IMR-90 (cell line): ENCODE measurements at regions not wholly inside any gene's neighbourhood (a gene's known extent, or its start where the extent isn't known, plus 50 kb on each side); places are given as distances from the start of the nearest gene placed in this dataset.

Source experiments
- ATAC-seq: fragments of 200-7000 bp; cut with Tn5 transposase; 2 replicates; pipeline ENCODE4 v1.9.1; 2020; ENCODE audit warnings: low read depth, mild to moderate bottlenecking, moderate library complexity
- BruUV-seq: library from RNA; stranded (reverse); fragments of 400-500 nt; replicated peaks from 2 replicates; lab custom pipeline; 2021; lab: Mats Ljungman, UMichigan
- CTCF ChIA-PET: fragments of 300-600 bp; formaldehyde crosslinking; extraction: SDS; loops from one replicate; lab custom pipeline; 2021; ENCODE audit warnings: antibody characterized with exemption; lab: Yijun Ruan, JAX
- POLR2A ChIA-PET: fragments of 300-600 bp; sonication (Branson Sonifier 250); formaldehyde crosslinking; loops from one replicate; lab custom pipeline; 2022; ENCODE audit warnings: antibody characterized with exemption; ENCODE audit not compliant: unreplicated experiment; lab: Charles Lee
- DNase-seq: peaks from one replicate; pipeline ENCODE4 v3.0.0; 2013
- H2AFZ ChIP-seq: replicated peaks from 2 replicates; pipeline ENCODE3; 2013; ENCODE audit warnings: low read length, mild to moderate bottlenecking; ENCODE audit not compliant: poor library complexity
- H2AK5ac ChIP-seq: 2 replicates; pipeline ENCODE4 v1.6.1; 2013; ENCODE audit warnings: low read depth, low read length, inconsistent platforms
- H2AK9ac ChIP-seq: replicated peaks from 2 replicates; pipeline ENCODE3; 2013; ENCODE audit warnings: mild to moderate bottlenecking, low read depth, low read length, moderate library complexity; ENCODE audit not compliant: poor library complexity
- H2BK120ac ChIP-seq: 2 replicates; pipeline ENCODE4 v1.6.1; 2013; ENCODE audit warnings: low read depth, low read length, inconsistent platforms
- H2BK15ac ChIP-seq: 3 replicates; pipeline ENCODE4 v1.6.1; 2013; ENCODE audit warnings: low read depth, low read length, inconsistent platforms
- H2BK20ac ChIP-seq: 2 replicates; pipeline ENCODE4 v1.6.1; 2013; ENCODE audit warnings: low read depth, mild to moderate bottlenecking, inconsistent platforms, low read length, moderate library complexity
- H2BK5ac ChIP-seq: 2 replicates; pipeline ENCODE4 v1.6.1; 2013; ENCODE audit warnings: mild to moderate bottlenecking, low read depth, low read length, inconsistent platforms; ENCODE audit not compliant: poor library complexity, severe bottlenecking
- H3K14ac ChIP-seq: replicated peaks from 2 replicates; pipeline ENCODE4 v1.6.1; 2013; ENCODE audit warnings: low read depth, low read length, inconsistent platforms
- H3K18ac ChIP-seq: 2 replicates; pipeline ENCODE4 v1.6.1; 2013; ENCODE audit warnings: low read depth, low read length, control low read depth
- H3K23ac ChIP-seq: 2 replicates; pipeline ENCODE4 v1.6.1; 2013; ENCODE audit warnings: low read depth, low read length, inconsistent platforms
- H3K27ac ChIP-seq: 2 replicates; pipeline ENCODE4 v1.5.1; 2013; ENCODE audit warnings: mild to moderate bottlenecking, control low read depth, low read length; ENCODE audit not compliant: insufficient read depth
- H3K27me3 ChIP-seq: 2 replicates; pipeline ENCODE4 v1.6.1; 2013; ENCODE audit warnings: low read length; ENCODE audit not compliant: control insufficient read depth, insufficient read depth
- H3K36me3 ChIP-seq: 2 replicates; pipeline ENCODE4 v1.6.1; 2013; ENCODE audit warnings: low read length, mixed read lengths; ENCODE audit not compliant: control insufficient read depth, insufficient read depth
- H3K4ac ChIP-seq: 2 replicates; pipeline ENCODE4 v1.6.1; 2013; ENCODE audit warnings: low read depth, low read length, inconsistent platforms
- H3K4me1 ChIP-seq: 2 replicates; pipeline ENCODE4 v1.6.1; 2013; ENCODE audit warnings: low read length, mixed read lengths; ENCODE audit not compliant: control insufficient read depth, insufficient read depth
- H3K4me2 ChIP-seq: 2 replicates; pipeline ENCODE4 v1.6.1; 2013; ENCODE audit warnings: low read depth, mild to moderate bottlenecking, control low read depth, low read length, moderate library complexity
- H3K4me3 ChIP-seq: 2 replicates; pipeline ENCODE4 v1.5.1; 2013; ENCODE audit warnings: low read depth, mild to moderate bottlenecking, control low read depth, low read length, moderate library complexity; ENCODE audit not compliant: insufficient read depth
- H3K56ac ChIP-seq: 2 replicates; pipeline ENCODE4 v1.6.1; 2013; ENCODE audit warnings: low read length, inconsistent platforms; ENCODE audit not compliant: insufficient read depth; ENCODE audit errors: extremely low read depth
- H3K79me1 ChIP-seq, 2 experiments: 2 replicates each; pipeline ENCODE4 v1.6.1; 2013; ENCODE audit warnings: low read length in 2 of 2, inconsistent platforms in 1 of 2, low read depth in 1 of 2
- H3K9ac ChIP-seq: 2 replicates; pipeline ENCODE4 v1.6.1; 2013; ENCODE audit warnings: low read depth, low read length, control low read depth
- H3K9me1 ChIP-seq: 2 replicates; pipeline ENCODE4 v1.6.1; 2013; ENCODE audit warnings: low read length, inconsistent platforms; ENCODE audit not compliant: insufficient read depth
- H3K9me3 ChIP-seq: 2 replicates; pipeline ENCODE4 v1.6.1; 2013; ENCODE audit warnings: low read length; ENCODE audit not compliant: control insufficient read depth, insufficient read depth
- H4K20me1 ChIP-seq: 2 replicates; pipeline ENCODE4 v1.6.1; 2013; ENCODE audit warnings: low read length, inconsistent platforms; ENCODE audit not compliant: insufficient read depth
- H4K5ac ChIP-seq: 2 replicates; pipeline ENCODE4 v1.6.1; 2013; ENCODE audit warnings: mild to moderate bottlenecking, low read depth, low read length, control low read depth
- H4K8ac ChIP-seq, 2 experiments: 2 replicates each; pipeline ENCODE4 v1.6.1; 2013; ENCODE audit warnings: low read depth in 2 of 2, low read length in 2 of 2, control low read depth in 1 of 2, inconsistent platforms in 1 of 2
- H4K91ac ChIP-seq: 2 replicates; pipeline ENCODE4 v1.6.1; 2013; ENCODE audit warnings: low read depth, low read length, inconsistent platforms; ENCODE audit not compliant: insufficient read depth
- CEBPB ChIP-seq: IDR thresholded peaks from 2 replicates; pipeline ENCODE4 v1.6.1; 2012; ENCODE audit warnings: low read depth, low read length, improper control_type of control experiment
- CHD1 ChIP-seq: IDR thresholded peaks from 2 replicates; pipeline ENCODE4 v1.6.1; 2012; ENCODE audit warnings: low read depth, low read length, improper control_type of control experiment
- ELK1 ChIP-seq: fragments of 150-350 bp; IDR thresholded peaks from 2 replicates; pipeline ENCODE4 v1.6.1; 2016; ENCODE audit warnings: low read depth, mild to moderate bottlenecking, low read length, moderate library complexity, borderline replicate concordance
- FOS ChIP-seq: fragments of 150-350 bp; IDR thresholded peaks from 2 replicates; pipeline ENCODE4 v1.6.1; 2016; ENCODE audit warnings: low read depth, low read length
- MAFK ChIP-seq: IDR thresholded peaks from 2 replicates; pipeline ENCODE4 v1.6.1; 2012; ENCODE audit warnings: low read depth, low read length, improper control_type of control experiment
- MXI1 ChIP-seq: IDR thresholded peaks from 2 replicates; pipeline ENCODE4 v1.6.1; 2012; ENCODE audit warnings: low read depth, mild to moderate bottlenecking, low read length, moderate library complexity, borderline replicate concordance
- NFE2L2 ChIP-seq: fragments of 150-350 bp; IDR thresholded peaks from 2 replicates; pipeline ENCODE4 v1.6.1; 2016; ENCODE audit warnings: low read depth, mild to moderate bottlenecking, low read length
- POLR2A ChIP-seq: IDR thresholded peaks from 2 replicates; pipeline ENCODE4 v1.6.1; 2012; ENCODE audit warnings: mild to moderate bottlenecking, low read depth, low read length
- RCOR1 ChIP-seq: IDR thresholded peaks from 2 replicates; pipeline ENCODE4 v1.6.1; 2012; ENCODE audit warnings: mild to moderate bottlenecking, low read length, improper control_type of control experiment; ENCODE audit not compliant: insufficient replicate concordance
- SMC3 ChIP-seq: fragments of 150-350 bp; IDR thresholded peaks from 2 replicates; pipeline ENCODE4 v1.6.1; 2016; ENCODE audit warnings: low read depth, mild to moderate bottlenecking, antibody characterized with exemption, low read length, moderate library complexity
- USF2 ChIP-seq: fragments of 150-350 bp; IDR thresholded peaks from 2 replicates; pipeline ENCODE4 v1.6.1; 2017; ENCODE audit warnings: mild to moderate bottlenecking, antibody characterized with exemption, low read length, low read depth
- WGBS, 2 experiments: methylation state at CpG; one replicate each; pipeline versions ENCODE4 v1.1.5 to v1.1.7; 2013; ENCODE audit warnings: missing lambda C conversion rate in 2 of 2; ENCODE audit not compliant: insufficient read length in 1 of 2; ENCODE audit errors: extremely low coverage in 2 of 2; 5-methylcytosine and 5-hydroxymethylcytosine counted together
- dilution Hi-C: fragments of 300-500 bp; cut with HindIII; formaldehyde crosslinking; loops from one replicate; pipeline ENCODE4 v1.14.3; 2018; ENCODE audit warnings: low sequenced_read_pairs; ENCODE audit not compliant: unreplicated experiment
- in situ Hi-C: fragments of 300-500 bp; cut with MboI; formaldehyde crosslinking; loops from 3 replicates; pipeline ENCODE4 v1.14.3; 2019; ENCODE audit warnings: low sequenced_read_pairs, inconsistent platforms, mixed read lengths
- intact Hi-C: fragments of 100-400 bp; cut with micrococcal nuclease; formaldehyde crosslinking; loops from 2 replicates; pipeline ENCODE4 v1.10.0; 2022
- TF ChIP-seq, protein P1 (sequence below): conservative IDR thresholded peaks from 2 replicates; pipeline ENCODE4 v1.5.1; 2012; ENCODE audit warnings: mild to moderate bottlenecking, low read depth, low read length, improper control_type of control experiment

DNA sequence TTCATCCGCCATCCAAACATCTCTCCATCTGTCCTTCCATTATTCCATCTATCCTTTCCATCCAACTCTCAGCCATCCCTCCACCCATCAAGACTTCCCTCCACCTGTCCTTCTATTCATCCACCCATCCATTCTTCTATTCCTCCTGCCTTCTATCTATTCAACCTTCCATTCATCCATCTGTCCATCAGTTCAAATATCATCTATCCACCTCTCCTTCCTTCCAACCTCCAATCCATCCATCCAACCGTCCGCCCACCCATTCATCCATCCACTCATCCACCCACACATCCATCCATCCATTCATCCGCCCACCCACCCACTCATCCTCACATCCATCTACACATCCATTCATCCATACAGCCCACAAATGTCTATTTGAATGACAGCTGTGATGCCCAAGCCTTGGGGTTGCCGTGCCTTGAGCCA is 132.1 kb downstream of the CEBPB start (continued):
- TF ChIP-seq ELK1 (no peak), SMC3 (no peak)

DNA sequence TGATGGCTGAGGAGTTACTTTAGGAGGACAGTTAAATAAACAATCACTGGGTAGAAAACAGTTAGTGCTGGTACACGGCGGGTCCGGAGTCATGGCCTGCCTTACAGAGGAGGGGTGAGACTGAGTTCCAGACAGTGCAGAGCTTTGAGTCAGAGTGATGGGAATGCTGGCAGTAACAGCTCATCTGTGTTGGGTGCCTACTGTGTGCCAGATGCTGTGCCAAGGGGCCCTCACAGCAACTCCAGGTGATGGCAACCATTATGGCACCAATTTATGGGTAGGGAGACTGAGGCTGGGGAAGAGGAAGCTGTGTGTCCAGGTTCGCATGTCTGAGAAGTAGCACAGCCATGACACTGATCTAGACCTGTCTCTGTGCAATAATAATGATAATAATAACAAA is 132.6 kb downstream of the CEBPB start:
- Histone ChIP-seq H2AFZ (peak overlapping the region; percentile 37), H2BK5ac (no peak overlapping the region), H3K14ac (no peak overlapping the region), H3K18ac (no peak overlapping the region), H3K23ac (peak overlapping the region; percentile 12; the same call in 1 of the 2 replicates), H2BK120ac (peak overlapping the region; percentile 5), H2AK9ac (no peak overlapping the region), H4K8ac (0 out of 4 replicates have a peak overlapping the region, but pooled peaks of 1 of the 2 experiments have one; percentile 0), H3K4me3 (no peak overlapping the region), H2BK20ac (peak overlapping the region; percentile 57; the same call in 1 of the 2 replicates), H3K4me2 (no peak overlapping the region), H4K91ac (peak overlapping the region; percentile 90; the same call in 1 of the 2 replicates), H3K27me3 (no peaks in the 10 kb centered on the region), H3K79me1 (peaks cover 0 to 19% of the 10 kb centered on the region in 2 experiments; a peak in 2 of 4 replicates), H2AK5ac (peak overlapping the region; percentile 98; the same call in 1 of the 2 replicates), H3K9me3 (no peaks in the 10 kb centered on the region), H3K56ac (no peak overlapping the region), H3K27ac (no peak overlapping the region), H2BK15ac (no peak overlapping the region; the same call in 2 of the 3 replicates), H3K9ac (no peak overlapping the region), H4K20me1 (no peaks in the 10 kb centered on the region), H3K36me3 (no peaks in the 10 kb centered on the region), H3K4ac (peak overlapping the region; percentile 88), H3K9me1 (peaks cover 31% of the 10 kb centered on the region), H4K5ac (peak overlapping the region; percentile 12; the same call in 1 of the 2 replicates), H3K4me1 (peaks cover 25% of the 10 kb centered on the region)
- intact Hi-C loops (no loop called here), in situ Hi-C loops (no loop called here), dilution Hi-C loops (no loop called here)
- BruUV-seq = no TSS peak
- ChIA-PET CTCF (no interaction called here), POLR2A (no interaction called here)
- no peak for DNase-seq
- no CpG with 5 or more reads among the region's 4 CpGs for WGBS, 2 experiments
- ATAC-seq = no peak
- TF ChIP-seq FOS = no peak
- TF ChIP-seq, protein P1, sequence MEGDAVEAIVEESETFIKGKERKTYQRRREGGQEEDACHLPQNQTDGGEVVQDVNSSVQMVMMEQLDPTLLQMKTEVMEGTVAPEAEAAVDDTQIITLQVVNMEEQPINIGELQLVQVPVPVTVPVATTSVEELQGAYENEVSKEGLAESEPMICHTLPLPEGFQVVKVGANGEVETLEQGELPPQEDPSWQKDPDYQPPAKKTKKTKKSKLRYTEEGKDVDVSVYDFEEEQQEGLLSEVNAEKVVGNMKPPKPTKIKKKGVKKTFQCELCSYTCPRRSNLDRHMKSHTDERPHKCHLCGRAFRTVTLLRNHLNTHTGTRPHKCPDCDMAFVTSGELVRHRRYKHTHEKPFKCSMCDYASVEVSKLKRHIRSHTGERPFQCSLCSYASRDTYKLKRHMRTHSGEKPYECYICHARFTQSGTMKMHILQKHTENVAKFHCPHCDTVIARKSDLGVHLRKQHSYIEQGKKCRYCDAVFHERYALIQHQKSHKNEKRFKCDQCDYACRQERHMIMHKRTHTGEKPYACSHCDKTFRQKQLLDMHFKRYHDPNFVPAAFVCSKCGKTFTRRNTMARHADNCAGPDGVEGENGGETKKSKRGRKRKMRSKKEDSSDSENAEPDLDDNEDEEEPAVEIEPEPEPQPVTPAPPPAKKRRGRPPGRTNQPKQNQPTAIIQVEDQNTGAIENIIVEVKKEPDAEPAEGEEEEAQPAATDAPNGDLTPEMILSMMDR = no peak
- no peak for TF ChIP-seq RCOR1
- no peak for TF ChIP-seq MXI1
- TF ChIP-seq MAFK = no peak
- TF ChIP-seq USF2 = no peak
- no peak for TF ChIP-seq ELK1
- TF ChIP-seq CEBPB = no peak
- TF ChIP-seq POLR2A = no peak
- no peak for TF ChIP-seq SMC3
- no peak for TF ChIP-seq NFE2L2
- TF ChIP-seq CHD1 = no peak
